ENCODE measurements at regions not wholly inside any gene's neighbourhood (a gene's known extent, or its start where the extent isn't known, plus 50 kb on each side); places are given as distances from the start of the nearest gene placed in this dataset.
"Not testable (repeated sequence)": the region's sequence is repeated elsewhere in the genome, so short reads cannot be mapped to it uniquely, and the experiment has no call there.

- ATAC-seq (replicated peaks), result no peak
- Mint-ChIP-seq H3K36me3 (no peaks in the 10 kb centered on the region), H3K4me3 (no peak overlapping the region), H3K9me3 (peaks cover 0 to 1% of the 10 kb centered on the region in 2 donors), H3K4me1 (no peaks in the 10 kb centered on the region), H3K27ac (no peak overlapping the region), H3K27me3 (no peaks in the 10 kb centered on the region)
- DNase-seq, result no peak
Measured at GRCh38 chr14:48229091-48229490, 553.7 kb upstream of the MDGA2 start.

GRCh38 chr14:48193893-48194292 lies 518.5 kb upstream of the MDGA2 start:
- no peaks in the 10 kb centered on the region for H3K36me3 Mint-ChIP-seq

DNA sequence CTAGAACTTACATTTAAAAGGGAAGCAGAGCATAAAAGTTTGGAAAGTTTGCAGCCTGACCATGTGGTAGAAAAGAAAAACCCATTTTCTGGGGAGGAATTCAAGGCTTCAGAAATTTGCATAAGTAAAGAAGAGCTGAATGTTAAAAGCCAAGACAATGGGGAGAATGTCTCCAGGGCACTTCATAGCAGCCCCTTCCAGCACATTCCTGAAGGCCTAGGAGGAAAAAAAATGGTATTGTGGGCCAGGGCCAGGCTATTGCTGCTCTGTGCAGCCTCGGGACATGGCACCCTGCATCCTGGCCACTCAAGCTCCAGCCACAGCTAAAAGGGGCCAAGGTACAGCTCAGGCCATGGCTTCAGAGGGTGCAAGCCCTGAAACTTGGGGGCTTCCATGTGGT lies 474.2 kb upstream of the MDGA2 start:
- H3K4me1 Mint-ChIP-seq; ATAC-seq (replicated peaks); H3K36me3 Mint-ChIP-seq; DNase-seq; H3K4me3 Mint-ChIP-seq; H3K27me3 Mint-ChIP-seq: not testable (repeated sequence)
- Mint-ChIP-seq H3K27ac (peak overlapping the region; percentile 11), H3K9me3 (peaks cover 5 to 12% of the 10 kb centered on the region in 2 donors)

More at GRCh38 chr14:48193893-48194292, 518.5 kb upstream of the MDGA2 start:
- ATAC-seq (replicated peaks) (no peak), DNase-seq (no peak)
- no peaks in the 10 kb centered on the region for H3K9me3 Mint-ChIP-seq
- no peak overlapping the region for H3K4me3 Mint-ChIP-seq
- H3K27ac Mint-ChIP-seq, result no peak overlapping the region
- H3K27me3 Mint-ChIP-seq, result no peaks in the 10 kb centered on the region
- H3K4me1 Mint-ChIP-seq, result no peaks in the 10 kb centered on the region

DNA sequence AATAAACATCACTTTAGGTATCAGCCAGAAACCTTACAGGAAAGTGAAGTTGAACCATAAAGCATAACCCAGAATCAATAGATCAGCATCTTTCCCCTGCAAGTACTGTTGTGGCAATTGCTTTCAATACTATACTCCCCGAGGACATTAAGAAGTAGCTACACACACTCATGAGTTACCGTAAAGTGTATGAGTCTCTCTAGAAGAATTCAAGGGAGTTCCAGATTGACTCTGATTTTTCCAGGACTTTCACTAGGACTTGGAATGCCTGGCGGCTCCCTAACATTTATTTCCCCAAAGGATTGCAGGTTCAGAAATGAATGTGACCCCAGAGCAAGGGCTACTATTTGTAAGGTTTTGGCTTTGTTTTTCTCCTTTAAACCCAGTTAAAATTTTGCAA lies 465.4 kb upstream of the MDGA2 start:
- H3K4me1 Mint-ChIP-seq, result no peaks in the 10 kb centered on the region
- H3K36me3 Mint-ChIP-seq, result no peaks in the 10 kb centered on the region
- no peak for ATAC-seq (replicated peaks)
- no peak overlapping the region for H3K4me3 Mint-ChIP-seq
- no peak overlapping the region for H3K27ac Mint-ChIP-seq
- DNase-seq, result no peak
- no peaks in the 10 kb centered on the region for H3K9me3 Mint-ChIP-seq
- no peaks in the 10 kb centered on the region for H3K27me3 Mint-ChIP-seq

GRCh38 chr14:48129472-48129871 lies 454.1 kb upstream of the MDGA2 start:
- Mint-ChIP-seq H3K27me3 (no peaks in the 10 kb centered on the region), H3K4me1 (no peaks in the 10 kb centered on the region), H3K4me3 (no peak overlapping the region), H3K27ac (no peak overlapping the region), H3K36me3 (no peaks in the 10 kb centered on the region), H3K9me3 (no peaks in the 10 kb centered on the region)
- no peak for ATAC-seq (replicated peaks)
- DNase-seq, result no peak

DNA sequence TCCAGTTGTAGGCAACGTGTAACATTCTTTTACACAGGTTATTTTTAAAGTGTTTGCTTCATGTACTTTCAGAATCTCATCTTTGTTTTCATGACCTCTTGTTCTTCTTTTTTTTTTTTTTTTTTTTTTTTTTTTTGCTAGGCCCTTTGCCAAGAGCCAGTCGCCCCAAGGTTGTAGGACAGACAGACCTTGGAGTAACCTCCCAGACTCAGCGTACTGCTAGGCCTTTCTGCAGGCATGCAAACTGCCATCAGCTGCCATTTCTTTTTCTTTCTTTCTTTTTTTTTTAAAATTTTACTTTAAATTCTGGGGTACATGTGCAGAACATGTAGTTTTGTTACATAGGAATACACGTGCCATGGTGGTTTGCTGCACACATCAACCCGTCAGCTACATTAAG lies 452.3 kb upstream of the MDGA2 start:
- no peaks in the 10 kb centered on the region for H3K9me3 Mint-ChIP-seq
- H3K27me3 Mint-ChIP-seq, result no peaks in the 10 kb centered on the region
- H3K4me3 Mint-ChIP-seq, result no peak overlapping the region
- no peaks in the 10 kb centered on the region for H3K36me3 Mint-ChIP-seq
- no peak overlapping the region for H3K27ac Mint-ChIP-seq
- no peaks in the 10 kb centered on the region for H3K4me1 Mint-ChIP-seq
- ATAC-seq (replicated peaks), result no peak
- no peak for DNase-seq

GRCh38 chr14:48125654-48126053 lies 450.2 kb upstream of the MDGA2 start:
- Mint-ChIP-seq H3K4me1 (no peaks in the 10 kb centered on the region), H3K27ac (no peak overlapping the region), H3K4me3 (no peak overlapping the region), H3K36me3 (no peaks in the 10 kb centered on the region), H3K9me3 (no peaks in the 10 kb centered on the region), H3K27me3 (no peaks in the 10 kb centered on the region)
- ATAC-seq (replicated peaks) (no peak), DNase-seq (no peak)

GRCh38 chr14:48113713-48114112 lies 438.3 kb upstream of the MDGA2 start:
- H3K4me3 Mint-ChIP-seq, result no peak overlapping the region
- H3K27ac Mint-ChIP-seq, result no peak overlapping the region
- no peaks in the 10 kb centered on the region for H3K27me3 Mint-ChIP-seq
- DNase-seq (no peak), ATAC-seq (replicated peaks) (no peak)
- no peaks in the 10 kb centered on the region for H3K4me1 Mint-ChIP-seq
- no peaks in the 10 kb centered on the region for H3K36me3 Mint-ChIP-seq
- H3K9me3 Mint-ChIP-seq, result no peaks in the 10 kb centered on the region

DNA sequence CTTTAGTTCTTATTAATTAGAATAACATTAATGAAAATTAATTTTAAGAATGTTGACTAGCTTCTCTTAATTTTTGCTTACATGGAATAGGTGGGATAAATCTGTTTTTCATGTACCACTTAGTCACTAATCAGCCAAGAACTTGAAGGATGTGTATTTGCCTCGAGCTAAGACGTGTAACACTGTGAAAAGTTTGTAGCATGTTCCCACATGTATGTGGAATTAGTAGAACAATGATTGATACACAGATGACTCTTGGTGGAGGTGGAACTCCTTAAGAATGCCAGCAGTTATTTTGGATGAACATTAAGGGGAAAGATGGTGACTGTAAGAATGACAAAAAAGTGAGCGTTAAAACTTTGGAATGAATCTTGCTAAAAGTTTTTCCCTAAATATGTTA lies 435.7 kb upstream of the MDGA2 start:
- Mint-ChIP-seq H3K4me1 (no peaks in the 10 kb centered on the region), H3K9me3 (no peaks in the 10 kb centered on the region), H3K27ac (no peak overlapping the region), H3K4me3 (no peak overlapping the region), H3K27me3 (no peaks in the 10 kb centered on the region), H3K36me3 (no peaks in the 10 kb centered on the region)
- ATAC-seq (replicated peaks) (no peak), DNase-seq (no peak)

DNA sequence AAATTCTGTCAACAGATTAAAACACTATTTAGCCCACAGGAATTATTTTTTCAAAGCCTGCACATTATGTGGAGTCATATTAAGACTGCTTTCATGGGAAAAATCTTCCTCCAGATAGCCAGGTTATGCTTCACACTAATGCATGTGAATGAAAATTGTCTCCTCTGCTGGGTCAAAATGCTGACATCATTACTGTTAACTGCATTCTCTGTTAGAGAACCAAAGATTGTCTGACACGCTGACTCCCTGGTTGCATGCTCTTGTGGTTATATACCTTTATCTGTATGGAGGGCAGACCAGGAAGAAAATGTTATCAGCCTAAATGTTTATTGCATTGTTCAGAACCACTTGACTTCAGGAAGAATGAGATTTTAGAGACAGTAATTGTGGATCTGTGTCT lies 432.2 kb upstream of the MDGA2 start:
- Mint-ChIP-seq H3K27ac (no peak overlapping the region), H3K27me3 (no peaks in the 10 kb centered on the region), H3K36me3 (no peaks in the 10 kb centered on the region)

GRCh38 chr14:48096897-48097296 lies 421.5 kb upstream of the MDGA2 start:
- Mint-ChIP-seq H3K27ac (no peak overlapping the region), H3K36me3 (no peaks in the 10 kb centered on the region), H3K9me3 (peaks cover 4 to 5% of the 10 kb centered on the region in 2 donors), H3K4me3 (no peak overlapping the region), H3K4me1 (no peaks in the 10 kb centered on the region), H3K27me3 (no peaks in the 10 kb centered on the region)
- DNase-seq (no peak), ATAC-seq (replicated peaks) (peak; percentile 81 to 85)

More for the DNA sequence above, 432.2 kb upstream of the MDGA2 start:
- ATAC-seq (replicated peaks), result no peak
- no peak for DNase-seq
- H3K4me1 Mint-ChIP-seq, result no peaks in the 10 kb centered on the region
- peaks cover under 1 to 4% of the 10 kb centered on the region in 2 donors for H3K9me3 Mint-ChIP-seq
- H3K4me3 Mint-ChIP-seq, result no peak overlapping the region

DNA sequence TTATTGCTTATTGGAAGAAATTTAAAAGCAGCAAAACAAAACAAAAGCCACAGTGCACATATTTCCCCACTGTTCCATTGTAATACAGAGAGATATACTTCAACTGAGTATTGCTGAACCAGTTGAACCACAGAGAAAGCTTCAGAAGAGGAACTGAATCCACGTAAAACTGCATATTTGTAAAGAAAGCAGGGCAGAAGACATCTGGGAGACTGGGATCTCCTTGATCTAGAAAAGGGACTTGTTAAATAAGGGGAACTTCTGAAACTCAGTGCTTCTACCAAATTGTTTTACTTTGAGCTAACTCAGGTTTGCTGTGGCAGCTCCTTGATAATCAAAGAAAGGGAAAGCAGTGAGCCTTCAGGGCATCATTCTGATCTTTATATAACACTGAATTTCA lies 411.1 kb upstream of the MDGA2 start:
- ATAC-seq (replicated peaks), result no peak
- Mint-ChIP-seq H3K9me3 (no peaks in the 10 kb centered on the region), H3K27ac (no peak overlapping the region), H3K4me1 (no peaks in the 10 kb centered on the region), H3K27me3 (no peaks in the 10 kb centered on the region), H3K4me3 (no peak overlapping the region), H3K36me3 (no peaks in the 10 kb centered on the region)
- DNase-seq, result no peak

- no peak overlapping the region for H3K4me3 Mint-ChIP-seq
- H3K27me3 Mint-ChIP-seq, result no peaks in the 10 kb centered on the region
- DNase-seq (no peak), ATAC-seq (replicated peaks) (no peak)
- H3K27ac Mint-ChIP-seq, result no peak overlapping the region
- H3K9me3 Mint-ChIP-seq, result peaks cover 0 to 3% of the 10 kb centered on the region in 2 donors
- no peaks in the 10 kb centered on the region for H3K4me1 Mint-ChIP-seq
- no peaks in the 10 kb centered on the region for H3K36me3 Mint-ChIP-seq
Measured at GRCh38 chr14:48075487-48075886, 400.1 kb upstream of the MDGA2 start.

DNA sequence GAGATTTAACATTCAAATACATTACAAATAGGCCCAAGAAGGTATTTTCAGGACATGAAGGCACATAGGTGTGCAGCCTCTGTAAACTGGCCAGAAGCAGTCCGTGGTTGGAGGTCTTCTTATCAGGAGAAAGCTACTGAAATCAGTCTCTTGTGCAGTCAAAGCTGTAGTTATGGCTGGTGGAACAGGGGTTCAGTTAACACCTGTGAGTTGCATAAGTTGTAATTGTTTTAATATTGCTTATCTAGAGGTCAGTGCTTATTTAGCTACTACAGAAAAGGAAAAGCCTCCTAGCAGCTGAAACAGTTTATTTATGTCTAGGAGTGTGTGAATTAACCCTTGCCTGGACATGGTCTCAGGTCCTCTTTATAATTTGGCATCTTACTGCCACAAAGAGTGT lies 377.6 kb upstream of the MDGA2 start:
- Mint-ChIP-seq H3K4me3 (no peak overlapping the region), H3K36me3 (no peaks in the 10 kb centered on the region), H3K4me1 (no peaks in the 10 kb centered on the region), H3K9me3 (peaks cover 0 to 3% of the 10 kb centered on the region in 2 donors), H3K27me3 (no peaks in the 10 kb centered on the region), H3K27ac (no peak overlapping the region)
- ATAC-seq (replicated peaks) (no peak), DNase-seq (no peak)

GRCh38 chr14:48035836-48036235 lies 360.4 kb upstream of the MDGA2 start:
- H3K27ac Mint-ChIP-seq, result no peak overlapping the region
- ATAC-seq (replicated peaks), result no peak
- H3K9me3 Mint-ChIP-seq, result peaks cover 5 to 19% of the 10 kb centered on the region in 2 donors

DNA sequence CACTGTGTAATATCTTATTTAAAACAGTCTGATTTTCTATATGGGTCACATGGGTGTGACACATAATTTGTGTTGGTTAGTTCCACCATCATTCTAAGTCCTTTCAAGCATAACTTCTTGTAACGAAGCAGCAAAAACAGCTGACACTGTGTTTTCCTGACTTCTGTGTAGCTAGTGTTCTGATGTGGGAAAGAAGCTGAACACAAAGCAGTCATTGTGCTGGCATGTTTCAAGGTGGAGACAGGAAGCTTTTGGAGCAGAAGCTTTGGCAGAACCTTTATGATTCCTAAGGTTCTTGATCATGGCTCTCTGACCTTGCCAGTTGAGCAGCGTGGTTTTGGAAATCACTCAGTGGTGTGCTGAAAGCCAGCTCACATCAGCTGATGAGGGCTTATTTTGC lies 351.7 kb upstream of the MDGA2 start:
- peaks cover 0 to 2% of the 10 kb centered on the region in 2 donors for H3K9me3 Mint-ChIP-seq
- no peaks in the 10 kb centered on the region for H3K36me3 Mint-ChIP-seq
- ATAC-seq (replicated peaks) (no peak), DNase-seq (no peak)
- H3K4me3 Mint-ChIP-seq, result no peak overlapping the region
- H3K4me1 Mint-ChIP-seq, result no peaks in the 10 kb centered on the region
- H3K27ac Mint-ChIP-seq, result no peak overlapping the region
- no peaks in the 10 kb centered on the region for H3K27me3 Mint-ChIP-seq

More at GRCh38 chr14:48035836-48036235, 360.4 kb upstream of the MDGA2 start:
- H3K27me3 Mint-ChIP-seq, result no peaks in the 10 kb centered on the region
- no peak for DNase-seq
- no peaks in the 10 kb centered on the region for H3K4me1 Mint-ChIP-seq
- no peaks in the 10 kb centered on the region for H3K36me3 Mint-ChIP-seq
- no peak overlapping the region for H3K4me3 Mint-ChIP-seq

Data from stimulated activated naive B cell treated with anti-CD40 and anti-IgM and Interleukin-4, amounts not matched to agents 10 μg/mL and 1 μg/mL and 100 μg/mL, for 72 hours (primary cell).